Effector memory CD8-positive, alpha-beta T cell (primary cell): ENCODE measurements at regions not wholly inside any gene's neighbourhood (a gene's known extent, or its start where the extent isn't known, plus 50 kb on each side); places are given as distances from the start of the nearest gene placed in this dataset.
"Not testable (repeated sequence)": the region's sequence is repeated elsewhere in the genome, so short reads cannot be mapped to it uniquely, and the experiment has no call there.

ENCODE experiments used
- ATAC-seq: fragments of 150-1000 bp; cut with Tn5 transposase; replicated peaks from 2 replicates; pipeline ENCODE4 v1.10.0; 2021; ENCODE audit warnings: mild to moderate bottlenecking, moderate library complexity
- DNase-seq, 3 experiments: peaks; one replicate each; pipeline ENCODE4 v3.0.0; 2021
- H3K27ac Mint-ChIP-seq, 2 donors: one replicate each; pipeline ENCODE4 v1.8.0; 2022; ENCODE audit warnings: mild to moderate bottlenecking in 2 of 2, mixed read lengths in 2 of 2, moderate library complexity in 2 of 2
- H3K27me3 Mint-ChIP-seq, 2 donors: one replicate each; pipeline ENCODE4 v1.8.0; 2022; ENCODE audit warnings: mixed read lengths in 2 of 2
- H3K36me3 Mint-ChIP-seq: one replicate; pipeline ENCODE4 v1.8.0; 2022; ENCODE audit warnings: mild to moderate bottlenecking, moderate library complexity, mixed read lengths; ENCODE audit not compliant: insufficient read depth
- H3K4me1 Mint-ChIP-seq, 2 donors: one replicate each; pipeline ENCODE4 v1.8.0; 2022; ENCODE audit warnings: low read depth in 2 of 2, mixed read lengths in 2 of 2
- H3K4me3 Mint-ChIP-seq, 2 donors: one replicate each; pipeline ENCODE4 v1.8.0; 2022; ENCODE audit warnings: mild to moderate bottlenecking in 2 of 2, mixed read lengths in 2 of 2, moderate library complexity in 2 of 2
- H3K9me3 Mint-ChIP-seq, 2 donors: one replicate each; pipeline ENCODE4 v1.8.0; 2022; ENCODE audit warnings: mixed read lengths in 2 of 2

GRCh38 chr13:83178008-83178407, 704.3 kb downstream of the SLITRK1 start:
- Mint-ChIP-seq H3K27ac (no peak overlapping the region), H3K4me1 (no peaks in the 10 kb centered on the region), H3K36me3 (no peaks in the 10 kb centered on the region), H3K9me3 (no peaks in the 10 kb centered on the region), H3K4me3 (no peak overlapping the region), H3K27me3 (no peaks in the 10 kb centered on the region)
- ATAC-seq (no peak), DNase-seq (no peak)

GRCh38 chr13:83168590-83168989, 713.7 kb downstream of the SLITRK1 start:
- H3K4me1 Mint-ChIP-seq, result no peaks in the 10 kb centered on the region
- no peaks in the 10 kb centered on the region for H3K36me3 Mint-ChIP-seq
- peaks cover 0 to 12% of the 10 kb centered on the region in 2 donors for H3K9me3 Mint-ChIP-seq
- no peaks in the 10 kb centered on the region for H3K27me3 Mint-ChIP-seq
- H3K4me3 Mint-ChIP-seq, result no peak overlapping the region
- DNase-seq (no peak), ATAC-seq (no peak)
- H3K27ac Mint-ChIP-seq, result no peak overlapping the region

- no peaks in the 10 kb centered on the region for H3K4me1 Mint-ChIP-seq
- H3K27me3 Mint-ChIP-seq, result no peaks in the 10 kb centered on the region
- H3K27ac Mint-ChIP-seq, result no peak overlapping the region
- peaks cover 0 to 12% of the 10 kb centered on the region in 2 donors for H3K9me3 Mint-ChIP-seq
- no peak for ATAC-seq
- no peaks in the 10 kb centered on the region for H3K36me3 Mint-ChIP-seq
- no peak for DNase-seq
- H3K4me3 Mint-ChIP-seq, result no peak overlapping the region
These were observed 715.1 kb downstream of the SLITRK1 start for GRCh38 chr13:83167203-83167602.

- Mint-ChIP-seq H3K36me3 (no peaks in the 10 kb centered on the region), H3K4me1 (no peaks in the 10 kb centered on the region), H3K27ac (no peak overlapping the region), H3K4me3 (no peak overlapping the region), H3K27me3 (no peaks in the 10 kb centered on the region), H3K9me3 (peaks cover 0 to 12% of the 10 kb centered on the region in 2 donors)
- DNase-seq, result no peak
- no peak for ATAC-seq
These were observed 715.7 kb downstream of the SLITRK1 start for GRCh38 chr13:83166550-83166949.

GRCh38 chr13:83162493-83162892, 719.8 kb downstream of the SLITRK1 start:
- no peaks in the 10 kb centered on the region for H3K4me1 Mint-ChIP-seq
- no peak for DNase-seq
- H3K4me3 Mint-ChIP-seq, result no peak overlapping the region

GRCh38 chr13:83153848-83154247, 728.4 kb downstream of the SLITRK1 start:
- no peak overlapping the region for H3K4me3 Mint-ChIP-seq
- no peaks in the 10 kb centered on the region for H3K36me3 Mint-ChIP-seq
- H3K4me1 Mint-ChIP-seq, result no peaks in the 10 kb centered on the region

More at GRCh38 chr13:83162493-83162892, 719.8 kb downstream of the SLITRK1 start:
- Mint-ChIP-seq H3K27me3 (no peaks in the 10 kb centered on the region), H3K27ac (no peak overlapping the region), H3K36me3 (no peaks in the 10 kb centered on the region), H3K9me3 (peaks cover 2 to 9% of the 10 kb centered on the region in 2 donors)
- ATAC-seq, result no peak

GRCh38 chr13:83151308-83151660, 731.0 kb downstream of the SLITRK1 start:
- Mint-ChIP-seq H3K4me3 (no peak overlapping the region), H3K27ac (no peak overlapping the region), H3K4me1 (no peaks in the 10 kb centered on the region), H3K27me3 (no peaks in the 10 kb centered on the region), H3K9me3 (peaks cover 0 to 9% of the 10 kb centered on the region in 2 donors), H3K36me3 (no peaks in the 10 kb centered on the region)
- DNase-seq, result no peak
- ATAC-seq, result no peak

More at GRCh38 chr13:83153848-83154247, 728.4 kb downstream of the SLITRK1 start:
- DNase-seq (no peak), ATAC-seq (no peak)
- Mint-ChIP-seq H3K27ac (no peak overlapping the region), H3K27me3 (no peaks in the 10 kb centered on the region), H3K9me3 (peaks cover 0 to 12% of the 10 kb centered on the region in 2 donors)

GRCh38 chr13:83150616-83151307, 731.5 kb downstream of the SLITRK1 start:
- H3K36me3 Mint-ChIP-seq, result no peaks in the 10 kb centered on the region
- DNase-seq, result no peak
- no peaks in the 10 kb centered on the region for H3K27me3 Mint-ChIP-seq
- H3K9me3 Mint-ChIP-seq, result peaks cover 0 to 9% of the 10 kb centered on the region in 2 donors
- no peak overlapping the region for H3K27ac Mint-ChIP-seq
- no peaks in the 10 kb centered on the region for H3K4me1 Mint-ChIP-seq
- no peak overlapping the region for H3K4me3 Mint-ChIP-seq
- ATAC-seq, result no peak

GRCh38 chr13:83136660-83137059, 745.6 kb downstream of the SLITRK1 start:
- DNase-seq (no peak), ATAC-seq (no peak)
- Mint-ChIP-seq H3K36me3 (no peaks in the 10 kb centered on the region), H3K27ac (no peak overlapping the region), H3K9me3 (peaks cover 0 to 4% of the 10 kb centered on the region in 2 donors), H3K4me3 (no peak overlapping the region), H3K27me3 (no peaks in the 10 kb centered on the region), H3K4me1 (no peaks in the 10 kb centered on the region)

- ATAC-seq, result no peak
- no peak overlapping the region for H3K4me3 Mint-ChIP-seq
These were observed 756.5 kb downstream of the SLITRK1 start for GRCh38 chr13:83125791-83126190.

GRCh38 chr13:83121896-83122295, 760.4 kb downstream of the SLITRK1 start:
- no peak overlapping the region for H3K4me3 Mint-ChIP-seq
- H3K27ac Mint-ChIP-seq, result no peak overlapping the region
- no peaks in the 10 kb centered on the region for H3K27me3 Mint-ChIP-seq
- DNase-seq (no peak), ATAC-seq (no peak)
- no peaks in the 10 kb centered on the region for H3K36me3 Mint-ChIP-seq
- no peaks in the 10 kb centered on the region for H3K4me1 Mint-ChIP-seq
- peaks cover 2 to 5% of the 10 kb centered on the region in 2 donors for H3K9me3 Mint-ChIP-seq

More at GRCh38 chr13:83125791-83126190, 756.5 kb downstream of the SLITRK1 start:
- DNase-seq, result no peak
- Mint-ChIP-seq H3K27me3 (no peaks in the 10 kb centered on the region), H3K4me1 (no peaks in the 10 kb centered on the region), H3K9me3 (peaks cover 0 to 4% of the 10 kb centered on the region in 2 donors), H3K27ac (no peak overlapping the region), H3K36me3 (no peaks in the 10 kb centered on the region)

- no peak for ATAC-seq
- peaks cover 0 to 7% of the 10 kb centered on the region in 2 donors for H3K9me3 Mint-ChIP-seq
- H3K4me1 Mint-ChIP-seq, result no peaks in the 10 kb centered on the region
- no peak overlapping the region for H3K4me3 Mint-ChIP-seq
- H3K27ac Mint-ChIP-seq, result no peak overlapping the region
- H3K36me3 Mint-ChIP-seq, result no peaks in the 10 kb centered on the region
- H3K27me3 Mint-ChIP-seq, result no peaks in the 10 kb centered on the region
- DNase-seq, result no peak
These were observed 765.2 kb downstream of the SLITRK1 start for GRCh38 chr13:83117046-83117445.

GRCh38 chr13:83101574-83102247, 780.6 kb downstream of the SLITRK1 start:
- H3K4me1 Mint-ChIP-seq, H3K27me3 Mint-ChIP-seq, H3K4me3 Mint-ChIP-seq, H3K36me3 Mint-ChIP-seq, H3K27ac Mint-ChIP-seq, DNase-seq, ATAC-seq: not testable (repeated sequence)
- H3K9me3 Mint-ChIP-seq, result peaks cover 6 to 14% of the 10 kb centered on the region in 2 donors

- no peak overlapping the region for H3K27ac Mint-ChIP-seq
- no peaks in the 10 kb centered on the region for H3K36me3 Mint-ChIP-seq
- H3K9me3 Mint-ChIP-seq, result peaks cover 6 to 11% of the 10 kb centered on the region in 2 donors
- no peak overlapping the region for H3K4me3 Mint-ChIP-seq
- DNase-seq, result no peak
- no peaks in the 10 kb centered on the region for H3K27me3 Mint-ChIP-seq
- ATAC-seq, result no peak
- H3K4me1 Mint-ChIP-seq, result no peaks in the 10 kb centered on the region
These were observed 782.0 kb downstream of the SLITRK1 start for GRCh38 chr13:83100237-83100636.
